ENCODE measurements at regions not wholly inside any gene's neighbourhood (a gene's known extent, or its start where the extent isn't known, plus 50 kb on each side); places are given as distances from the start of the nearest gene placed in this dataset.

DNA sequence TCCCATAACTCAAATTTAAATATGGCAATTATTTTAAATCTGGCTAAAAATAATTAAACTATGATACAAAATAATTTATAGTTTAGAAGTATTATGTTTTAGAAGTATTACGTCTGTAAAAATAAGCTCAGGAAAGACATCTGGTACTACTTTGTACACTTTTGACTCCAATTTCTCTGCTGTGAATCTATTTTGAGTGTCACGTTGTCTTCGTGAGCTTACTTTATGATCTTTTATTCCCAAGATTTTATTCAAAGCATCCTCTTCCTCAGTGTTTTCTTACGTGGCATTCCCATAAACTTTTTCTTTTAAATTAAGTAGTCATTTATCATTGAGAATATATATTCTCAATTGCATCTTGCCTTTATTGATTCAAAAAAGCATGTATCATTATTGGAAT, 223.3 kb upstream of the KCNJ16 start:
- WGBS (ENCODE audit: low lambda C conversion rate), result 1% methylated on average over 4 of the region's 4 CpGs
- FAIRE-seq (no peak), DNase-seq (ENCODE audit: low spot score) (no peak), ATAC-seq (no peak)
- no peak overlapping the region for H3K27ac ChIP-seq (ENCODE audit: extremely low read length, insufficient read depth, low read length)
- POLR2A ChIA-PET, result no interaction called here
- intact Hi-C loops (cut with micrococcal nuclease; ENCODE audit: unreplicated experiment) (no loop called here), in situ Hi-C loops (cut with HindIII; ENCODE audit: extremely low pct_ligation_motif_present, low pct_unique_long_range_greater_than_20kb) (no loop called here)
- H2AFZ ChIP-seq (ENCODE audit: low read length), result no peak overlapping the region
- no peak for TF ChIP-seq ELF1 (CRISPR knock-in tag; IDR thresholded peaks at IDR 0.05)
- TF ChIP-seq, protein P1, sequence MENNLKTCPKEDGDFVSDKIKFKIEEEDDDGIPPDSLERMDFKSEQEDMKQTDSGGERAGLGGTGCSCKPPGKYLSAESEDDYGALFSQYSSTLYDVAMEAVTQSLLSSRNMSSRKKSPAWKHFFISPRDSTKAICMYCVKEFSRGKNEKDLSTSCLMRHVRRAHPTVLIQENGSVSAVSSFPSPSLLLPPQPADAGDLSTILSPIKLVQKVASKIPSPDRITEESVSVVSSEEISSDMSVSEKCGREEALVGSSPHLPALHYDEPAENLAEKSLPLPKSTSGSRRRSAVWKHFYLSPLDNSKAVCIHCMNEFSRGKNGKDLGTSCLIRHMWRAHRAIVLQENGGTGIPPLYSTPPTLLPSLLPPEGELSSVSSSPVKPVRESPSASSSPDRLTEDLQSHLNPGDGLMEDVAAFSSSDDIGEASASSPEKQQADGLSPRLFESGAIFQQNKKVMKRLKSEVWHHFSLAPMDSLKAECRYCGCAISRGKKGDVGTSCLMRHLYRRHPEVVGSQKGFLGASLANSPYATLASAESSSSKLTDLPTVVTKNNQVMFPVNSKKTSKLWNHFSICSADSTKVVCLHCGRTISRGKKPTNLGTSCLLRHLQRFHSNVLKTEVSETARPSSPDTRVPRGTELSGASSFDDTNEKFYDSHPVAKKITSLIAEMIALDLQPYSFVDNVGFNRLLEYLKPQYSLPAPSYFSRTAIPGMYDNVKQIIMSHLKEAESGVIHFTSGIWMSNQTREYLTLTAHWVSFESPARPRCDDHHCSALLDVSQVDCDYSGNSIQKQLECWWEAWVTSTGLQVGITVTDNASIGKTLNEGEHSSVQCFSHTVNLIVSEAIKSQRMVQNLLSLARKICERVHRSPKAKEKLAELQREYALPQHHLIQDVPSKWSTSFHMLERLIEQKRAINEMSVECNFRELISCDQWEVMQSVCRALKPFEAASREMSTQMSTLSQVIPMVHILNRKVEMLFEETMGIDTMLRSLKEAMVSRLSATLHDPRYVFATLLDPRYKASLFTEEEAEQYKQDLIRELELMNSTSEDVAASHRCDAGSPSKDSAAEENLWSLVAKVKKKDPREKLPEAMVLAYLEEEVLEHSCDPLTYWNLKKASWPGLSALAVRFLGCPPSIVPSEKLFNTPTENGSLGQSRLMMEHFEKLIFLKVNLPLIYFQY (CRISPR knock-in tag; IDR thresholded peaks at IDR 0.05; ENCODE audit: borderline replicate concordance), result no peak
- no peak for TF ChIP-seq U2AF1 (optimal IDR thresholded peaks at IDR 0.05; ENCODE audit: low read depth, low read length)
- TF ChIP-seq ATF7 (IDR thresholded peaks at IDR 0.05), result no peak
- TF ChIP-seq ATF7 (CRISPR knock-in tag; IDR thresholded peaks at IDR 0.05), result no peak
- TF ChIP-seq, protein P2, sequence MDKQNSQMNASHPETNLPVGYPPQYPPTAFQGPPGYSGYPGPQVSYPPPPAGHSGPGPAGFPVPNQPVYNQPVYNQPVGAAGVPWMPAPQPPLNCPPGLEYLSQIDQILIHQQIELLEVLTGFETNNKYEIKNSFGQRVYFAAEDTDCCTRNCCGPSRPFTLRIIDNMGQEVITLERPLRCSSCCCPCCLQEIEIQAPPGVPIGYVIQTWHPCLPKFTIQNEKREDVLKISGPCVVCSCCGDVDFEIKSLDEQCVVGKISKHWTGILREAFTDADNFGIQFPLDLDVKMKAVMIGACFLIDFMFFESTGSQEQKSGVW (CRISPR knock-in tag; IDR thresholded peaks at IDR 0.05; ENCODE audit: borderline replicate concordance), result no peak
- TF ChIP-seq ZNF430 (CRISPR knock-in tag; IDR thresholded peaks at IDR 0.05), result no peak
- TF ChIP-seq, protein P3, sequence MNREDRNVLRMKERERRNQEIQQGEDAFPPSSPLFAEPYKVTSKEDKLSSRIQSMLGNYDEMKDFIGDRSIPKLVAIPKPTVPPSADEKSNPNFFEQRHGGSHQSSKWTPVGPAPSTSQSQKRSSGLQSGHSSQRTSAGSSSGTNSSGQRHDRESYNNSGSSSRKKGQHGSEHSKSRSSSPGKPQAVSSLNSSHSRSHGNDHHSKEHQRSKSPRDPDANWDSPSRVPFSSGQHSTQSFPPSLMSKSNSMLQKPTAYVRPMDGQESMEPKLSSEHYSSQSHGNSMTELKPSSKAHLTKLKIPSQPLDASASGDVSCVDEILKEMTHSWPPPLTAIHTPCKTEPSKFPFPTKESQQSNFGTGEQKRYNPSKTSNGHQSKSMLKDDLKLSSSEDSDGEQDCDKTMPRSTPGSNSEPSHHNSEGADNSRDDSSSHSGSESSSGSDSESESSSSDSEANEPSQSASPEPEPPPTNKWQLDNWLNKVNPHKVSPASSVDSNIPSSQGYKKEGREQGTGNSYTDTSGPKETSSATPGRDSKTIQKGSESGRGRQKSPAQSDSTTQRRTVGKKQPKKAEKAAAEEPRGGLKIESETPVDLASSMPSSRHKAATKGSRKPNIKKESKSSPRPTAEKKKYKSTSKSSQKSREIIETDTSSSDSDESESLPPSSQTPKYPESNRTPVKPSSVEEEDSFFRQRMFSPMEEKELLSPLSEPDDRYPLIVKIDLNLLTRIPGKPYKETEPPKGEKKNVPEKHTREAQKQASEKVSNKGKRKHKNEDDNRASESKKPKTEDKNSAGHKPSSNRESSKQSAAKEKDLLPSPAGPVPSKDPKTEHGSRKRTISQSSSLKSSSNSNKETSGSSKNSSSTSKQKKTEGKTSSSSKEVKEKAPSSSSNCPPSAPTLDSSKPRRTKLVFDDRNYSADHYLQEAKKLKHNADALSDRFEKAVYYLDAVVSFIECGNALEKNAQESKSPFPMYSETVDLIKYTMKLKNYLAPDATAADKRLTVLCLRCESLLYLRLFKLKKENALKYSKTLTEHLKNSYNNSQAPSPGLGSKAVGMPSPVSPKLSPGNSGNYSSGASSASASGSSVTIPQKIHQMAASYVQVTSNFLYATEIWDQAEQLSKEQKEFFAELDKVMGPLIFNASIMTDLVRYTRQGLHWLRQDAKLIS (CRISPR knock-in tag; IDR thresholded peaks at IDR 0.05), result no peak
- TF ChIP-seq POLR2AphosphoS5 (IDR thresholded peaks at IDR 0.05; ENCODE audit: low read depth, low read length), result no peak
- no peak for TF ChIP-seq NFYB (CRISPR knock-in tag; IDR thresholded peaks at IDR 0.05)
- TF ChIP-seq RFXAP (CRISPR knock-in tag; IDR thresholded peaks at IDR 0.05; ENCODE audit: borderline replicate concordance), result no peak
- TF ChIP-seq KLF15 (CRISPR knock-in tag; IDR thresholded peaks at IDR 0.05; ENCODE audit: borderline replicate concordance), result no peak
- TF ChIP-seq MATR3 (CRISPR knock-in tag; IDR thresholded peaks at IDR 0.05), result no peak
- no peak for TF ChIP-seq ZNF709 (CRISPR knock-in tag; IDR thresholded peaks at IDR 0.05)
- TF ChIP-seq, protein P4, sequence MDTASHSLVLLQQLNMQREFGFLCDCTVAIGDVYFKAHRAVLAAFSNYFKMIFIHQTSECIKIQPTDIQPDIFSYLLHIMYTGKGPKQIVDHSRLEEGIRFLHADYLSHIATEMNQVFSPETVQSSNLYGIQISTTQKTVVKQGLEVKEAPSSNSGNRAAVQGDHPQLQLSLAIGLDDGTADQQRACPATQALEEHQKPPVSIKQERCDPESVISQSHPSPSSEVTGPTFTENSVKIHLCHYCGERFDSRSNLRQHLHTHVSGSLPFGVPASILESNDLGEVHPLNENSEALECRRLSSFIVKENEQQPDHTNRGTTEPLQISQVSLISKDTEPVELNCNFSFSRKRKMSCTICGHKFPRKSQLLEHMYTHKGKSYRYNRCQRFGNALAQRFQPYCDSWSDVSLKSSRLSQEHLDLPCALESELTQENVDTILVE (CRISPR knock-in tag; IDR thresholded peaks at IDR 0.05), result no peak
- TF ChIP-seq HCFC1 (IDR thresholded peaks at IDR 0.05; ENCODE audit: low read depth, low read length), result no peak
- H3K79me2 ChIP-seq (ENCODE audit: insufficient read depth, low read length), result no peaks in the 10 kb centered on the region
- H3K4me3 ChIP-seq (replicated peaks in 1 of 3; ENCODE audit: insufficient read depth in 1 of 3, low read depth in 2 of 3, low read length in 3 of 3), result no peak overlapping the region
- no peak overlapping the region for H3K9ac ChIP-seq (ENCODE audit: insufficient read depth, low read depth, low read length)
- no peaks in the 10 kb centered on the region for H3K4me1 ChIP-seq (ENCODE audit: insufficient read depth, low read length)
- H3K9me3 ChIP-seq (ENCODE audit: low read length), result peaks cover 95% of the 10 kb centered on the region
- CTCF ChIA-PET (ENCODE audit: low intra/inter-chr PET ratio, low total read pairs), result no interaction called here
- H3K36me3 ChIP-seq (replicated peaks in 1 of 2; ENCODE audit: control insufficient read depth in 1 of 2, insufficient read depth in 2 of 2, low read length in 2 of 2), result no peaks in the 10 kb centered on the region
- no peaks in the 10 kb centered on the region for H4K20me1 ChIP-seq (ENCODE audit: insufficient read depth, low read length)
- no peaks in the 10 kb centered on the region for H3K27me3 ChIP-seq (ENCODE audit: control insufficient read depth in 1 of 2, insufficient read depth in 2 of 2, low read length in 2 of 2)
- H3K4me2 ChIP-seq (ENCODE audit: low read depth, low read length), result no peak overlapping the region
- BruUV-seq (replicated peaks), result no TSS peak

Data from HepG2 (cell line).